ENCODE measurements at regions not wholly inside any gene's neighbourhood (a gene's known extent, or its start where the extent isn't known, plus 50 kb on each side); places are given as distances from the start of the nearest gene placed in this dataset.
"Not testable (repeated sequence)": the region's sequence is repeated elsewhere in the genome, so short reads cannot be mapped to it uniquely, and the experiment has no call there.

- DNase-seq: no peak
Measured at GRCh38 chr5:12691330-12691729, 787.1 kb upstream of the CTNND2 start.

- DNase-seq: no peak
Measured at GRCh38 chr5:12690361-12690760, 786.1 kb upstream of the CTNND2 start.

GRCh38 chr5:12683249-12683648 is 779.0 kb upstream of the CTNND2 start:
- DNase-seq: no peak

- no peak for DNase-seq
Measured at GRCh38 chr5:12679731-12680130, 775.5 kb upstream of the CTNND2 start.

GRCh38 chr5:12675959-12676358 is 771.7 kb upstream of the CTNND2 start:
- no peak for DNase-seq

GRCh38 chr5:12672141-12672540 is 767.9 kb upstream of the CTNND2 start:
- DNase-seq: no peak

GRCh38 chr5:12669326-12669725 is 765.1 kb upstream of the CTNND2 start:
- no peak for DNase-seq

- DNase-seq: no peak
Measured at GRCh38 chr5:12668564-12668963, 764.3 kb upstream of the CTNND2 start.

GRCh38 chr5:12667818-12668217 is 763.6 kb upstream of the CTNND2 start:
- not testable (repeated sequence) for DNase-seq

- DNase-seq: not testable (repeated sequence)
Measured at GRCh38 chr5:12665772-12666171, 761.5 kb upstream of the CTNND2 start.

- no peak for DNase-seq
Measured at GRCh38 chr5:12662545-12663314, 758.5 kb upstream of the CTNND2 start.

GRCh38 chr5:12661617-12662370 is 757.5 kb upstream of the CTNND2 start:
- DNase-seq: no peak

- not testable (repeated sequence) for DNase-seq
Measured at GRCh38 chr5:12660279-12661107, 756.2 kb upstream of the CTNND2 start.

- DNase-seq: no peak
Measured at GRCh38 chr5:12659686-12660085, 755.4 kb upstream of the CTNND2 start.

- no peak for DNase-seq
Measured at GRCh38 chr5:12658871-12659446, 754.7 kb upstream of the CTNND2 start.

- DNase-seq: not testable (repeated sequence)
Measured at GRCh38 chr5:12657914-12658474, 753.7 kb upstream of the CTNND2 start.

- DNase-seq: no peak
Measured at GRCh38 chr5:12655675-12656074, 751.4 kb upstream of the CTNND2 start.

- no peak for DNase-seq
Measured at GRCh38 chr5:12652201-12652600, 748.0 kb upstream of the CTNND2 start.

- no peak for DNase-seq
Measured at GRCh38 chr5:12648558-12648957, 744.3 kb upstream of the CTNND2 start.

- no peak for DNase-seq
Measured at GRCh38 chr5:12647613-12648012, 743.4 kb upstream of the CTNND2 start.

- DNase-seq: no peak
Measured at GRCh38 chr5:12645582-12645981, 741.3 kb upstream of the CTNND2 start.

GRCh38 chr5:12636209-12636608 is 732.0 kb upstream of the CTNND2 start:
- no peak for DNase-seq

- no peak for DNase-seq
Measured at GRCh38 chr5:12626556-12626955, 722.3 kb upstream of the CTNND2 start.

Data from midbrain (tissue), 1 donor.